NB4 (cell line): ENCODE measurements at regions not wholly inside any gene's neighbourhood (a gene's known extent, or its start where the extent isn't known, plus 50 kb on each side); places are given as distances from the start of the nearest gene placed in this dataset.
"Not testable (repeated sequence)": the region's sequence is repeated elsewhere in the genome, so short reads cannot be mapped to it uniquely, and the experiment has no call there.

ENCODE experiments used
- DNase-seq: peaks from one replicate; pipeline ENCODE4 v3.0.0; 2010; ENCODE audit warnings: low read depth
- H3K4me3 ChIP-seq: one replicate; pipeline ENCODE4 v1.5.1; 2011; ENCODE audit warnings: mild to moderate bottlenecking, low read depth, low read length, moderate library complexity
- MYC ChIP-seq: IDR thresholded peaks from 2 replicates; pipeline ENCODE4 v1.6.1; 2011; ENCODE audit warnings: low read depth, low read length
- POLR2A ChIP-seq: IDR thresholded peaks from 2 replicates; pipeline ENCODE4 v1.6.1; 2011; ENCODE audit warnings: mild to moderate bottlenecking; ENCODE audit not compliant: insufficient read length; ENCODE audit errors: extremely low read depth
- TF ChIP-seq, protein P1 (sequence below): IDR thresholded peaks from one replicate; pipeline ENCODE4 v1.5.1; 2012; ENCODE audit warnings: low read depth, low read length
- TF ChIP-seq, protein P2 (sequence below): IDR thresholded peaks from 2 replicates; pipeline ENCODE4 v1.6.1; 2011; ENCODE audit warnings: low read depth, low read length

DNA sequence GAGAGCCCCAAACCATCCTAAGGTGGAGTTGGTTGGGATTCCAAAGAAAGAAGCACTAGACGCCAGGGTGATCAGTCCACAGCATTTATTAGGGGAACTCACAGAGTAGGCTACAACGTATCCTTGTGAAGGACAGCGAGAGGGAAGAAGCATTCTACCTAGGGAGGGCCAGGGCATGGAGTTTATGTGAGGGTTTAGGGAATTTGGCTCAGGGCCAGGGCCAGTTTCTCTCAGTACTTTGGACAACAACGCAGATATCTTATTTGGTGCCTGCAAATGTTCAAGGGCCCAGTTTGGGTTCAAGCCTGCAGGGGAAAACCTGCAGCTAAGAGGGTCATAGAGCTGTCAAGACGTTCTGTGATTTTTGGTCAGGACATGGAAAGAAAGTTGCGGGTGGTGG, 73.9 kb upstream of the GJB6 start:
- no peak for DNase-seq
- TF ChIP-seq, protein P1, sequence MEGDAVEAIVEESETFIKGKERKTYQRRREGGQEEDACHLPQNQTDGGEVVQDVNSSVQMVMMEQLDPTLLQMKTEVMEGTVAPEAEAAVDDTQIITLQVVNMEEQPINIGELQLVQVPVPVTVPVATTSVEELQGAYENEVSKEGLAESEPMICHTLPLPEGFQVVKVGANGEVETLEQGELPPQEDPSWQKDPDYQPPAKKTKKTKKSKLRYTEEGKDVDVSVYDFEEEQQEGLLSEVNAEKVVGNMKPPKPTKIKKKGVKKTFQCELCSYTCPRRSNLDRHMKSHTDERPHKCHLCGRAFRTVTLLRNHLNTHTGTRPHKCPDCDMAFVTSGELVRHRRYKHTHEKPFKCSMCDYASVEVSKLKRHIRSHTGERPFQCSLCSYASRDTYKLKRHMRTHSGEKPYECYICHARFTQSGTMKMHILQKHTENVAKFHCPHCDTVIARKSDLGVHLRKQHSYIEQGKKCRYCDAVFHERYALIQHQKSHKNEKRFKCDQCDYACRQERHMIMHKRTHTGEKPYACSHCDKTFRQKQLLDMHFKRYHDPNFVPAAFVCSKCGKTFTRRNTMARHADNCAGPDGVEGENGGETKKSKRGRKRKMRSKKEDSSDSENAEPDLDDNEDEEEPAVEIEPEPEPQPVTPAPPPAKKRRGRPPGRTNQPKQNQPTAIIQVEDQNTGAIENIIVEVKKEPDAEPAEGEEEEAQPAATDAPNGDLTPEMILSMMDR: no peak
- TF ChIP-seq, protein P2, sequence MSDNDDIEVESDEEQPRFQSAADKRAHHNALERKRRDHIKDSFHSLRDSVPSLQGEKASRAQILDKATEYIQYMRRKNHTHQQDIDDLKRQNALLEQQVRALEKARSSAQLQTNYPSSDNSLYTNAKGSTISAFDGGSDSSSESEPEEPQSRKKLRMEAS: no peak
- no peak for TF ChIP-seq POLR2A
- TF ChIP-seq MYC: no peak
- H3K4me3 ChIP-seq: no peak overlapping the region

DNA sequence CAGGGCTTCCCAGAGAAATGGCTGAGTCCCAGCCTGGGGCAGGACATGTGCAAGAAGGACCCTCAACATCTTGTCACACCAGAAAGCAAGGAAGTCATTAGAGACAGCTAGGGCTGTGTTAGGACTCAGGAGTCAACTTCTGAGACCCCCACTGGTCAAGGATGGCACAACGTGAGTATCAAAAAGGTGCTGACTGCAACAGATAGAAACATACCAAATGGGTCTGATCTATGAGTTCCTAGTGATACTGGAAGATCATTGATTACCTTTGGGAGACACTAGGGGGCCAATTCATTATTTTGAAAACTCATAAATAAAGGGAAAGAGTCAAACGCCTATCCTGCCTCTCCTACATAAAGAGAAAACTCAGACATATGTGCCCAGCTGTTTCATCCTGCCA, 73.5 kb upstream of the GJB6 start:
- no peak for DNase-seq
- no peak overlapping the region for H3K4me3 ChIP-seq
- TF ChIP-seq POLR2A: no peak
- TF ChIP-seq, protein P1: no peak
- TF ChIP-seq MYC: no peak

DNA sequence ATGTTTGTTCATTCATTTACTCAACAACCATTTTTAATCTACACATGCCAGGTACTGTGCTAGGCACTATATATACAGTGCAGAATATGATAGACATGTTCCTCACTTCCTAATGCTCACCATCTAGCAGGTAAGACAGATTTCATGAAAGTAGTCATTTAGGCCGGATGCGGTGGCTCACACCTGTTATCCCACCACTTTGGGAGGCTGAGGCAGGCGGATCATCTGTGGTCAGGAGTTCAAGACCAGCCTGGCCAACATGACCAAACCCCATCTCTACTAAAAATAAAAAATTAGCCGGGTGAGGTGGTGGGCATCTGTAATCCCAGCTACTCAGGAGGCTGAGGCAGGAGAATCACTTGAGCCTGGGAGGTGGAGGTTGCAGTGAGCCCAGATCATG, 71.9 kb upstream of the GJB6 start:
- DNase-seq, H3K4me3 ChIP-seq: not testable (repeated sequence)

DNA sequence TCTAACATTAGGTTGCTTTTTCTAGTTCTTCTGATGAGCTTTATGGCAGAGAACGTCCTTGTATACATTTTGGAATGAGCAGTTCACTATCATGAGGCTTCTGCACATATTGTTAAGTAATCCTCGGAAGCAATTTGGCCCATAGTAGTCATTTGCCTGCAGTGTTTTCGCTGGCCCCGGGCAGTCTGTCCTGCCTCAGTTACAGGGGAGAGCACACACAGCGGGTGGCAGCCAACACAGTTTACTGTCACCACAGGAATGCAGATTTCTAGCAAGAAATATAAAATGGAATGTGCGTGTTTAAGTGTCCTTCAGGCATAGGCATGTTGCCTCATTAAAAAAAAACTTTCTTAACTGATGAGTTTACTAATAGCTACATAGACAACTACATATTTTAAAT, 71.5 kb upstream of the GJB6 start:
- TF ChIP-seq MYC (no peak), POLR2A (no peak)
- TF ChIP-seq, protein P1: no peak
- TF ChIP-seq, protein P2: no peak
- no peak for DNase-seq
- H3K4me3 ChIP-seq: no peak overlapping the region

DNA sequence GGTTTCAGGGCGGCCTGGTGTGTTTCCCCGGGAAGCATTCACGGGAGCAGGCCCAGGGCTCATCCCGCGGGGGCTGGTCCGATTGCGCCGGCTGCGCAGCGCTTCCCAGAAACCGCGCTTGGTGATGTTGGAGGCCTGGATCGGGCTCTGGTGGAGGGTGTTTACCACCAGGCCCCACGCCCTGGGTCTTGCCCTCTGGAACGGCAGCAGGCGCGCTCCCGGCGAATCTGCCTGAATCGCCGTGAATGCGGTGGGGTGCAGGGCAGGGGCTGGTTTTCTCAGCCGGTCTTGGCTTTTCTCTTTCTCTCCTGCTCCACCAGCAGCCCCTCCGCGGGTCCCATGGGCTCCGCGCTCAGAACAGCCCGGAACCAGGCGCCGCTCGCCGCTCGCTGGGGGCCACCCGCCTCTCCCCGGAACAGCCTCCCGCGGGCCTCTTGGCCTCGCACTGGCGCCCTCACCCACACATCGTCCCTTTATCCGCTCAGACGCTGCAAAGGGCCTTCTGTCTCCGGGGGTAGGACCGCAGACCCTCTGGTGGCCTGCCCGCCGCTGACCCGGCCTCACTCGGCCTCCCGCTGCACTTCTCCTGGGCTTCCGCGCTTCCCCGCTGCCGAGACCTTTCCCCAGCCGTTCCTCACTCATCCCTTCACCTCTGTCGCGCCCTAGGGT, 69.4 kb upstream of the GJB6 start:
- no peak overlapping the region for H3K4me3 ChIP-seq
- TF ChIP-seq POLR2A (no peak), MYC (no peak)
- TF ChIP-seq, protein P1: no peak
- TF ChIP-seq, protein P2: no peak
- DNase-seq: no peak

DNA sequence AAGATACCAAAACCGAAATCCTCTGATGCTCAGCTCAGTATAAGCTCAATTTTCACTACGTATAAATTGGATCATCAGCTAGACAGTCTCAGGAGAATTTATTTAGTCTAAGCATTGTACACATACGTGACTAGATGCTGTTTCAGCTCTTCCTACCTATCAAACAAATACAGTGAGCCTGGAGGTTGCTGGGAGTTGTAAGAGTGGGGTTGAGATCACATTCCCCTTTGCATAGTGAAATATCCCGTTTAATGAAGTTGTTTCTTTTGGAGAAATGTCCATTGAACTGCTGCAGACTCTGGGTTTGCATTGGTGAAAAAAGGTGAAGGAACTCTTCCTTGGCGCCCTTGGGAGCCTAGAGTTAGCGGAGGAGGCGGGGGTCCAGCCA, 68.9 kb upstream of the GJB6 start:
- H3K4me3 ChIP-seq: no peak overlapping the region
- TF ChIP-seq, protein P1: no peak
- TF ChIP-seq MYC (no peak), POLR2A (no peak)
- TF ChIP-seq, protein P2: no peak
- DNase-seq: no peak
